Spinal cord (tissue), 9 donors: ENCODE measurements at regions not wholly inside any gene's neighbourhood (a gene's known extent, or its start where the extent isn't known, plus 50 kb on each side); places are given as distances from the start of the nearest gene placed in this dataset.
A peak's percentile ranks its signal among the peaks of the same experiment; 100 is the strongest.
"Not testable (repeated sequence)": the region's sequence is repeated elsewhere in the genome, so short reads cannot be mapped to it uniquely, and the experiment has no call there.

Experiments used
- DNase-seq, 6 donors: peaks; one replicate each; pipeline versions ENCODE4 v3.0.0 to v3.0.0-alpha.2; 2013 to 2015; ENCODE audit warnings: low spot score in 6 of 6, low read depth in 4 of 6
- H3K27ac ChIP-seq: one replicate; pipeline ENCODE4 v1.5.1; 2013; ENCODE audit warnings: low read depth, low read length, control low read depth
- H3K27me3 ChIP-seq: one replicate; pipeline ENCODE4 v1.6.1; 2013; ENCODE audit warnings: low read length; ENCODE audit not compliant: control insufficient read depth, insufficient read depth
- H3K36me3 ChIP-seq: one replicate; pipeline ENCODE4 v1.6.1; 2013; ENCODE audit warnings: low read length; ENCODE audit not compliant: control insufficient read depth, insufficient read depth
- H3K4me1 ChIP-seq: one replicate; pipeline ENCODE4 v1.6.1; 2013; ENCODE audit warnings: low read length; ENCODE audit not compliant: control insufficient read depth, insufficient read depth
- H3K4me3 ChIP-seq: one replicate; pipeline ENCODE4 v1.5.1; 2013; ENCODE audit warnings: low read depth, low read length, control low read depth
- H3K9me3 ChIP-seq: one replicate; pipeline ENCODE4 v1.6.1; 2013; ENCODE audit warnings: low read length; ENCODE audit not compliant: control insufficient read depth, insufficient read depth
- WGBS: methylation state at CpG from one replicate; pipeline ENCODE4 v1.1.5; 2013; ENCODE audit warnings: missing lambda C conversion rate; ENCODE audit not compliant: insufficient coverage; 5-methylcytosine and 5-hydroxymethylcytosine counted together
- donor health status: healthy.

DNA sequence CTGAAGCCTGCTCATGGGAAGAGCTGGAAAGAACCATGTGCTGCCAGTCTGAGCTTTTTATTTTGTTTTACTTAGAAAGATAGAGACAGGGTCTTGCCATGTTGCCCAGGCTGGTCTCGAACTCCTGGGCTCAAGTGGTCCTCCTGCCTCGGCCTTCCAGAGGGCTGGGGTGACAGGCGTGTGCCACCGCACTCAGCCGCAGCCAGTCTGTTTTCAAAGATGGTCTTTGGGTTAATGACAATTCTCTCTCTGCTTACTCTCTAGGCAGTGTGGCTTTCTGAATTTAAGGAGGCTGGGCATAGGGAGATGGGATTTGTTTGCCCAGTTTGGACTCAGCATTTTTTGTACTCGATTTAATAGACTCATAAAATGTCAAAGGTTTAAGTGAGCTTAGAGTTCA is 1357.9 kb downstream of the CDH12 start:
- not testable (repeated sequence) for H3K27ac ChIP-seq, H3K4me1 ChIP-seq, H3K9me3 ChIP-seq, H3K4me3 ChIP-seq, H3K27me3 ChIP-seq
- WGBS = 100% methylated on average over 4 of the region's 6 CpGs
- H3K36me3 ChIP-seq = peaks cover 28% of the 10 kb centered on the region
- DNase-seq = peak in 1 of 6 donors; percentile 1

DNA sequence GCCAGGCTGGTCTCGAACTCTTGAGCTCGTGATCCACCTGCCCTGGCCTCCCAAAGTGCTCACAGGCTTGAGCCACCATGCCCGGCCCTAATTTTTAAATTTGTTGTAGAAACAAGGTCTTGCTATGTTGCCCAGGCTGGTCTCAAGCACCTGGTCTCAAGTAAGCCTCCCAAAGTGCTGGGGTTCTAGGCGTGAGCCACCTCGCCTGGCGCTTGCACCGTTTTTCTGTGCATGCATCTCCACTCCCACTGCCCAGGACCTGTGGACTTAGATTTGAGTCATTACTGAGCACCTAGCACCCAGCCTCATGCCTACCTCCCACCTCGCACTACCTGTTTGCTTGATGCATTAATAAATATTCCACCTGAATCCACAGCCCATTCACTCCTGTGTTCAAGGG is 1359.1 kb downstream of the CDH12 start:
- H3K27me3 ChIP-seq, H3K4me3 ChIP-seq, H3K27ac ChIP-seq, DNase-seq, H3K9me3 ChIP-seq, H3K4me1 ChIP-seq: not testable (repeated sequence)
- peaks cover 28% of the 10 kb centered on the region for H3K36me3 ChIP-seq
- WGBS = no CpG with 5 or more reads among the region's 8 CpGs

DNA sequence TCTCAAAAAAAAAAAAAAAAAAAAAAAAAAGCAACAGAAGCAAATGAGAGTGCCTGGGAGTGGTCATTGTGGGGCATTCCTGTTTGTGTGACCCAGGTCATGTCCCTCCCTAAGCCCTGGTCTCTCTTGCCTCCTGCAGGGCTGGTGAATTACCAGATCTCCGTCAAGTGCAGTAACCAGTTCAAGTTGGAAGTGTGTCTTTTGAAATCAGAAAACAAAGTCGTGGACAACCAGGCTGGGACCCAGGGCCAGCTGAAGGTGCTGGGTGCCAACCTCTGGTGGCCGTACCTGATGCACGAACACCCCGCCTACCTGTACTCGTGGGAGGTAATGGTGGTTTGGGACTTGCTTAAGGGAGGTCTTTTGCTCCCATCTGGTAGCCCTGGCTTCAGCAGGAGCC is 1362.0 kb downstream of the CDH12 start:
- not testable (repeated sequence) for DNase-seq, H3K4me1 ChIP-seq, H3K9me3 ChIP-seq, H3K27ac ChIP-seq, H3K4me3 ChIP-seq, H3K27me3 ChIP-seq
- H3K36me3 ChIP-seq = peaks cover 21% of the 10 kb centered on the region
- WGBS = 60% methylated on average over 1 of the region's 6 CpGs

DNA sequence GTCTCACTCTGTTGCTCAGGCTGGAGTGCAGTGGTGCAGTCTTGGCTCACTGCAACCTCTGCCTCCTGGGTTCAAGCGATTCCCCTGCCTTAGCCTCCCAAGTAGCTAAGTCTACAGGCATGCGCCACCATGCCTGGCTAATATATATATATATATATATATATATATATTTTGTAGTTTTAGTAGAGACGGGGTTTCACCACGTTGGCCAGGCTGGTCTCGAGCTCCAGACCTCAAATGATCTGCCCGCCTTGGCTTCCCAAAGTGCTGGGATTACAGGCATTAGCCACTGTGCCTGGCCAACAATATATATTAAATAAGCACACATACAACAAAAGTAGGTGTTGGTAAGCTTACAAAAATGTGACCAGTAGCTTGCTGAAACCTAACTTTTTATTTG is 1364.3 kb downstream of the CDH12 start:
- H3K9me3 ChIP-seq = not testable (repeated sequence)
- no CpG with 5 or more reads among the region's 6 CpGs for WGBS

DNA sequence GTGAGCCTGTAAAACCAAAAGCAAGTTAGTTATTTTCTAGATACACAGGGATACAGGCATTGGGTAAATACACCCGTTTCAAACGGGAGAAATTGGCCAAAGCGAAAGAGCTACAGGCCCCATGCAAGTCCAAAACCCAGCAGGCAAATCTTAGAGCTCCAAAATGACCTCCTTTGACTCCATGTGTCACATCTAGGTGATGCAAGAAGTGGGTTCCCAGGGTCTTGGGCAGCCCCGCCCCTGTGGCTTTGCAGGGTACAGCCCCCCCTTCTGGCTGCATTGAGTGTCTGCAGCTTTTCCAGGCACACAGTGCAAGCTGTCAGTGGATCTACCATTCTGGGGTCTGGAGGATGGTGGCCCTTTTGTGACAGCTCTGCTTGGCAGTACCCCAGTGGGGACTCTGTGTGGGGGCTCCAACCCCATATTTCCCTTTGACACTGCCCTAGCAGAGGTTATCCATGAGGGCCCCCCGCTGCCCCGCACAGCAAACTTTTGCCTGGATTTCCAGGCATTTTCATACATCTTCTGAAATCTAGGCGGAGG is 1367.6 kb downstream of the CDH12 start:
- H3K4me3 ChIP-seq, H3K9me3 ChIP-seq, DNase-seq, H3K4me1 ChIP-seq, H3K27ac ChIP-seq, H3K27me3 ChIP-seq: not testable (repeated sequence)
- H3K36me3 ChIP-seq = peaks cover 30% of the 10 kb centered on the region
- WGBS = 98% methylated on average over 3 of the region's 7 CpGs

More for the DNA sequence above, 1364.3 kb downstream of the CDH12 start:
- H3K4me1 ChIP-seq, H3K27ac ChIP-seq, DNase-seq, H3K4me3 ChIP-seq, H3K27me3 ChIP-seq: not testable (repeated sequence)
- peaks cover 20% of the 10 kb centered on the region for H3K36me3 ChIP-seq

GRCh38 chr5:21484498-21484889 is 1368.7 kb downstream of the CDH12 start:
- peaks cover 30% of the 10 kb centered on the region for H3K36me3 ChIP-seq
- H3K4me1 ChIP-seq, H3K27ac ChIP-seq, H3K4me3 ChIP-seq, DNase-seq, H3K9me3 ChIP-seq, H3K27me3 ChIP-seq: not testable (repeated sequence)
- WGBS = 98% methylated on average over 7 of the region's 19 CpGs

DNA sequence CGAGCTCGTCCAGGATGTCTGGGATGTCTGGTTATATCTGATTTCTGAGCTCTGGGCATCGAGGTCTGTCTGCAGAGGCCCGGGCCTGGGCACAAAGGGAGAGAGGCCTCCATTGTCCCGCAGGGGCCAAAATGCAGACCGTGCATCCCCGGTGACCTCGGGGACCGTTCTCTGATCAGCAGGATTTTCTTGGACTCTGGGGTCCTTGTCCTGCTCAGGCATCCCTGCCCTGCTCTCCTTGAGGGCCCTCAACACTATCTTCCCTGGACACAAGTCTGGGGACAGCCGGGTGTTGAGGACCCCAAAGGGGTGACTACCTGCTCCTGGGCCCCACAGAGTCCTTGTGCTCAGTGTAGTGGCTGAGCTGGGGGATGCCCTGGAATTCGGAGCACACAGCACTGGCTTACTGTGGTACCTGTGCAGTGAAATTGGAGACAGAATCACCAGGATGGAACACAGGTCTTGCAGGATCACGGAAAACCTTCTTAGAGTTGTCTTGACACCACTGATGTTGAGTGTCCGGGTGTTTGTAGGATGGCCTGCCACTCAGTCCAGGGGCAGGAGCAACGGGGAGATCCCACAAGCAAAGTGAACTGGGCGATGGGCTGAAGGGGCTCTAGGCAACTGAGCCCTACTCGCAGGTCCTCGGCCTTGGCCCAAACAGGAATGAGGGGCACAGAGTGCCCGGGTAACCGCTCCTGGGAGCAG is 1369.2 kb downstream of the CDH12 start:
- H3K9me3 ChIP-seq, H3K27me3 ChIP-seq, H3K4me3 ChIP-seq, H3K4me1 ChIP-seq, H3K27ac ChIP-seq: not testable (repeated sequence)
- 99% methylated on average over 15 of the region's 19 CpGs for WGBS
- DNase-seq = peak in 1 of 6 donors; percentile 1
- peaks cover 30% of the 10 kb centered on the region for H3K36me3 ChIP-seq

GRCh38 chr5:21482983-21483650 is 1370.0 kb downstream of the CDH12 start:
- H3K9me3 ChIP-seq, H3K27ac ChIP-seq, H3K4me1 ChIP-seq, DNase-seq, H3K4me3 ChIP-seq, H3K27me3 ChIP-seq: not testable (repeated sequence)
- WGBS = 96% methylated on average over 15 of the region's 22 CpGs
- H3K36me3 ChIP-seq = peaks cover 30% of the 10 kb centered on the region

GRCh38 chr5:21482522-21482921 is 1370.6 kb downstream of the CDH12 start:
- DNase-seq = peak in 1 of 6 donors; percentile 4
- not testable (repeated sequence) for H3K27me3 ChIP-seq, H3K4me3 ChIP-seq, H3K9me3 ChIP-seq, H3K27ac ChIP-seq, H3K4me1 ChIP-seq
- 83% methylated on average over 12 of the region's 13 CpGs for WGBS
- peaks cover 30% of the 10 kb centered on the region for H3K36me3 ChIP-seq
